Calu3 (cell line): ENCODE measurements at regions not wholly inside any gene's neighbourhood (a gene's known extent, or its start where the extent isn't known, plus 50 kb on each side); places are given as distances from the start of the nearest gene placed in this dataset.
A peak's percentile ranks its signal among the peaks of the same experiment; 100 is the strongest.

Experiments
- BruUV-seq: library from RNA; stranded (reverse); fragments of 400-500 nt; replicated peaks from 2 replicates; lab custom pipeline; 2021; lab: Mats Ljungman, UMichigan
- CTCF ChIA-PET: fragments of 300-600 bp; sonication (Branson Sonifier 250); formaldehyde crosslinking; loops from one replicate; lab custom pipeline; 2022; ENCODE audit warnings: antibody characterized with exemption; lab: Charles Lee
- DNase-seq: peaks from one replicate; pipeline ENCODE4 v3.0.0; 2022
- H3K27ac Mint-ChIP-seq: one replicate; pipeline ENCODE4 v1.8.0; 2022; ENCODE audit warnings: mixed read lengths; ENCODE audit not compliant: unreplicated experiment
- H3K27me3 Mint-ChIP-seq: one replicate; pipeline ENCODE4 v1.8.0; 2022; ENCODE audit warnings: mixed read lengths; ENCODE audit not compliant: unreplicated experiment
- H3K36me3 Mint-ChIP-seq: one replicate; pipeline ENCODE4 v1.8.0; 2022; ENCODE audit warnings: mild to moderate bottlenecking, moderate library complexity, mixed read lengths; ENCODE audit not compliant: insufficient read depth, unreplicated experiment
- H3K4me1 Mint-ChIP-seq: one replicate; pipeline ENCODE4 v1.8.0; 2022; ENCODE audit warnings: mild to moderate bottlenecking, low read depth, mixed read lengths; ENCODE audit not compliant: unreplicated experiment
- H3K4me3 Mint-ChIP-seq: one replicate; pipeline ENCODE4 v1.8.0; 2022; ENCODE audit warnings: mild to moderate bottlenecking, low read depth, moderate library complexity, mixed read lengths; ENCODE audit not compliant: unreplicated experiment
- H3K9me3 Mint-ChIP-seq: one replicate; pipeline ENCODE4 v1.8.0; 2022; ENCODE audit warnings: low read depth, mixed read lengths; ENCODE audit not compliant: unreplicated experiment
- intact Hi-C: fragments of 100-400 bp; cut with micrococcal nuclease; formaldehyde crosslinking; loops from one replicate; pipeline ENCODE4 v1.10.0; 2022; ENCODE audit not compliant: unreplicated experiment
- TF ChIP-seq, protein P1 (sequence below): fragments of 200-600 bp; IDR thresholded peaks from one replicate; pipeline ENCODE4 v1.8.0; 2022; ENCODE audit warnings: antibody characterized with exemption; ENCODE audit not compliant: unreplicated experiment

DNA sequence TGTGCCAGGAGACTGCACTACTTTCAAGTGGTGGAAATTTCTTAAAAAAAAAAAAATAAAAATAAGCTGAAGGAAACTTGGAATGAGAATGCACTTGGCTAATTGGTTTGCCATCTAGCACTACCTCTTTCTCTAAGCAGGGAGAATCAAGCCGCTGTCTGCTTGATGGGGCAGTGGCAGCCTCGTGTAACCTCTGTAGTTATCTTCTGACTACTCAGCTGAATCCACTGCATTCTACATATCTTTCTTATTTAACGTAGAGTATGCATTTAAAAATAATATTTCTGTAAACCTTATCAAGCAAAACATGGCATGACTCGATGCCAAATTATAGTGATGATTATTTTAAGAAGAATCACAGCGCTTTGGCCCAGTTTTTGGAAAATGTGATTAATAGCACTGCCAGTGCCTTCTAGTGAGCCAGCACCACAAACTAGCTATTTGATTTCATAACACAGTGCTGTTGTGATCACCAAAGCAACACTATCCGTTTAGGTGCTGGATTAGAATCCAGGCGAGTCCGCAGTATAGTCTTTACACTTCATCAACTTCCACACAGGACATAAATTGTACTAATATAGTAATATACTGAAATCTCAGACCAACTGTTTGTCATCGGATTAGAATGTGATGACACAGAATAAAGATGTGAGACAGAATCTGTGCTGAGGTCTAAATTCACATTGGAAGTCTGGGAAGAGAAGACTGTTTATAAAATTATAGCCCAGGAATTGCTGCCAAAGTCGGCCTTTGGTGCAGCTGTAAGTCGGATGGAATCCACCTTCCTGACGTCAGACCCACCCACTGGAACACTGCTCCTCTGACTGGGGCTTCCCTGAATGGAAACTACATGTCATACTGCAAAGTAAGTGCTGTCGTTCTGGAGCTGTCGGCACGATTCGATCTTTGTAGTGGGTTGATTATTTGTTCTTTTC lies 136.5 kb upstream of the ETAA1 start:
- Mint-ChIP-seq H3K27ac (peak overlapping the region; percentile 88), H3K9me3 (no peaks in the 10 kb centered on the region), H3K4me1 (peaks cover 19% of the 10 kb centered on the region), H3K4me3 (no peak overlapping the region), H3K36me3 (no peaks in the 10 kb centered on the region), H3K27me3 (no peaks in the 10 kb centered on the region)
- BruUV-seq = no TSS peak
- no peak for DNase-seq
- TF ChIP-seq, protein P1, sequence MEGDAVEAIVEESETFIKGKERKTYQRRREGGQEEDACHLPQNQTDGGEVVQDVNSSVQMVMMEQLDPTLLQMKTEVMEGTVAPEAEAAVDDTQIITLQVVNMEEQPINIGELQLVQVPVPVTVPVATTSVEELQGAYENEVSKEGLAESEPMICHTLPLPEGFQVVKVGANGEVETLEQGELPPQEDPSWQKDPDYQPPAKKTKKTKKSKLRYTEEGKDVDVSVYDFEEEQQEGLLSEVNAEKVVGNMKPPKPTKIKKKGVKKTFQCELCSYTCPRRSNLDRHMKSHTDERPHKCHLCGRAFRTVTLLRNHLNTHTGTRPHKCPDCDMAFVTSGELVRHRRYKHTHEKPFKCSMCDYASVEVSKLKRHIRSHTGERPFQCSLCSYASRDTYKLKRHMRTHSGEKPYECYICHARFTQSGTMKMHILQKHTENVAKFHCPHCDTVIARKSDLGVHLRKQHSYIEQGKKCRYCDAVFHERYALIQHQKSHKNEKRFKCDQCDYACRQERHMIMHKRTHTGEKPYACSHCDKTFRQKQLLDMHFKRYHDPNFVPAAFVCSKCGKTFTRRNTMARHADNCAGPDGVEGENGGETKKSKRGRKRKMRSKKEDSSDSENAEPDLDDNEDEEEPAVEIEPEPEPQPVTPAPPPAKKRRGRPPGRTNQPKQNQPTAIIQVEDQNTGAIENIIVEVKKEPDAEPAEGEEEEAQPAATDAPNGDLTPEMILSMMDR = no peak
- intact Hi-C loops = no loop called here
- CTCF ChIA-PET = interaction anchor here (0.5 to 1.1 kb wide), 3 partner anchors 10 to 700 kb away, joined by 3 to 6 read pairs (median 6); no protein-coding TSS in a partner anchor

GRCh38 chr2:67267241-67267640 lies 129.9 kb upstream of the ETAA1 start:
- TF ChIP-seq, protein P1 = no peak
- no peak overlapping the region for H3K4me3 Mint-ChIP-seq
- no peaks in the 10 kb centered on the region for H3K36me3 Mint-ChIP-seq
- no peaks in the 10 kb centered on the region for H3K27me3 Mint-ChIP-seq
- BruUV-seq = no TSS peak
- no peak for DNase-seq
- H3K4me1 Mint-ChIP-seq = peaks cover 9% of the 10 kb centered on the region
- intact Hi-C loops = no loop called here
- no peaks in the 10 kb centered on the region for H3K9me3 Mint-ChIP-seq
- CTCF ChIA-PET = no interaction called here
- H3K27ac Mint-ChIP-seq = no peak overlapping the region

DNA sequence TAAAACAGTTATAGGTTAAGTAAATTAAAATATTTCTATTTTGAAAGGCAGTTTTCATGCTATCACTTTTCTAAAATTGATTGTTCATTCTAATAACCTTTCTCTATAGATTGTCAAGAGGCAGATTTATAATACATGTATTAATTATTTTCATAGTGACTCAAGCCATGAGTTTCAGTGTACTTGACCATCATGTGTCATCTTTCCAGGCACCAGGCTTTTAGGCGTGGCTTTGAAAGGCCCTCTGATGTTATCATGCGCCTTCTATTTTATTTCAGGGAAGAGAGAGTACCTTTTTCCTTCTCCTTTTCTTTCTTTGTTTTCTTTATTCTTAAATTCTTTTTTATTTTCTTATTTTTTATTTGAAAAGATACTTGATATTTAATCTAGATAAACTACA lies 128.3 kb upstream of the ETAA1 start:
- no peak overlapping the region for H3K27ac Mint-ChIP-seq
- no TSS peak for BruUV-seq
- intact Hi-C loops = no loop called here
- no peak for DNase-seq
- TF ChIP-seq, protein P1 = no peak
- no peaks in the 10 kb centered on the region for H3K9me3 Mint-ChIP-seq
- H3K27me3 Mint-ChIP-seq = no peaks in the 10 kb centered on the region
- CTCF ChIA-PET = no interaction called here
- peaks cover 16% of the 10 kb centered on the region for H3K4me1 Mint-ChIP-seq
- H3K36me3 Mint-ChIP-seq = no peaks in the 10 kb centered on the region
- no peak overlapping the region for H3K4me3 Mint-ChIP-seq

GRCh38 chr2:67272195-67272594 lies 124.9 kb upstream of the ETAA1 start:
- intact Hi-C loops = loop anchor here (10.0 kb wide), 1 partner anchor 1193 kb away; the partner anchor contains the start of genes APLF and FBXO48
- Mint-ChIP-seq H3K27ac (no peak overlapping the region), H3K27me3 (no peaks in the 10 kb centered on the region), H3K9me3 (no peaks in the 10 kb centered on the region), H3K4me3 (no peak overlapping the region), H3K36me3 (peaks cover under 1% of the 10 kb centered on the region), H3K4me1 (peaks cover 16% of the 10 kb centered on the region)
- DNase-seq = no peak
- CTCF ChIA-PET = no interaction called here
- no TSS peak for BruUV-seq
- TF ChIP-seq, protein P1 = no peak
